ENCODE measurements at regions not wholly inside any gene's neighbourhood (a gene's known extent, or its start where the extent isn't known, plus 50 kb on each side); places are given as distances from the start of the nearest gene placed in this dataset.

GRCh38 chr4:14743601-14744000 is 258.7 kb upstream of the CPEB2 start (continued):
- TF ChIP-seq JUN (IDR thresholded peaks at IDR 0.05; ENCODE audit: low read depth, low read length) (no peak), E2F6 (IDR thresholded peaks at IDR 0.05) (no peak), CHD7 (IDR thresholded peaks at IDR 0.05; ENCODE audit: insufficient replicate concordance, low read length) (no peak), CHD1 (IDR thresholded peaks at IDR 0.05; ENCODE audit: low read depth, low read length) (no peak), EGR1 (IDR thresholded peaks at IDR 0.05; ENCODE audit: borderline replicate concordance, low read depth, low read length) (no peak), MAX (IDR thresholded peaks at IDR 0.05) (no peak)

Measured in H1 (cell line).